Smooth muscle cell (in vitro differentiated cells): ENCODE measurements at regions not wholly inside any gene's neighbourhood (a gene's known extent, or its start where the extent isn't known, plus 50 kb on each side); places are given as distances from the start of the nearest gene placed in this dataset.
A peak's percentile ranks its signal among the peaks of the same experiment; 100 is the strongest.

Source experiments
- DNase-seq: peaks from one replicate; lab custom pipeline; 2025; ENCODE audit not compliant: unreplicated experiment; lab: John Stamatoyannopoulos, UW
- H2AFZ ChIP-seq: fragments of 200-600 bp; sonication (generic); 2 replicates; pipeline ENCODE4 v1.6.0; 2016; ENCODE audit warnings: antibody characterized with exemption, low read depth, mild to moderate bottlenecking
- H3F3A ChIP-seq: fragments of 200-600 bp; sonication (generic); 2 replicates; pipeline ENCODE4 v1.6.0; 2017; ENCODE audit warnings: antibody characterized with exemption, low read depth
- H3K27ac ChIP-seq: fragments of 200-600 bp; sonication (generic); 2 replicates; pipeline ENCODE4 v1.5.1; 2016; ENCODE audit warnings: low read depth, mild to moderate bottlenecking
- H3K27me3 ChIP-seq: fragments of 200-600 bp; sonication (generic); 2 replicates; pipeline ENCODE4 v1.6.1; 2016; ENCODE audit warnings: low read depth, mild to moderate bottlenecking
- H3K36me3 ChIP-seq: fragments of 200-600 bp; sonication (generic); 2 replicates; pipeline ENCODE4 v1.5.1; 2016; ENCODE audit warnings: low read depth
- H3K4me1 ChIP-seq: fragments of 200-600 bp; sonication (generic); 2 replicates; pipeline ENCODE4 v1.5.1; 2016; ENCODE audit warnings: low read depth
- H3K4me2 ChIP-seq: fragments of 200-600 bp; sonication (generic); 2 replicates; pipeline ENCODE4 v1.6.0; 2016; ENCODE audit warnings: mild to moderate bottlenecking
- H3K4me3 ChIP-seq: fragments of 200-600 bp; sonication (generic); 2 replicates; pipeline ENCODE4 v1.5.1; 2016; ENCODE audit warnings: mild to moderate bottlenecking
- H3K79me2 ChIP-seq: fragments of 200-600 bp; sonication (generic); 2 replicates; pipeline ENCODE4 v1.6.0; 2016; ENCODE audit warnings: low read depth, mild to moderate bottlenecking
- H3K9ac ChIP-seq: fragments of 200-600 bp; sonication (generic); 2 replicates; pipeline ENCODE4 v1.6.0; 2016; ENCODE audit warnings: low read depth
- H3K9me3 ChIP-seq: fragments of 200-600 bp; sonication (generic); replicated peaks from 2 replicates; pipeline ENCODE4 v1.5.1; 2016; ENCODE audit warnings: low read depth
- H4K20me1 ChIP-seq: fragments of 200-600 bp; sonication (generic); 2 replicates; pipeline ENCODE4 v1.6.0; 2016; ENCODE audit warnings: low read depth
- CTCF ChIP-seq: fragments of 200-600 bp; sonication (generic); IDR thresholded peaks from 2 replicates; pipeline ENCODE4 v1.5.1; 2017; ENCODE audit warnings: borderline replicate concordance, mild to moderate bottlenecking, antibody characterized with exemption; ENCODE audit not compliant: insufficient read depth, poor library complexity, severe bottlenecking
- WGBS: methylation state at CpG from one replicate; pipeline ENCODE4 v1.1.7; 2016; ENCODE audit warnings: low lambda C conversion rate; 5-methylcytosine and 5-hydroxymethylcytosine counted together

- H3K4me1 ChIP-seq, result peaks cover 28% of the 10 kb centered on the region
Observed at GRCh38 chr7:130887182-130887956, 153.4 kb upstream of the KLF14 start.

GRCh38 chr7:130887957-130888371, 154.0 kb upstream of the KLF14 start:
- Histone ChIP-seq H4K20me1 (no peaks in the 10 kb centered on the region), H3K36me3 (no peaks in the 10 kb centered on the region)

More at GRCh38 chr7:130887182-130887956, 153.4 kb upstream of the KLF14 start:
- Histone ChIP-seq H3K27me3 (no peaks in the 10 kb centered on the region), H3K9me3 (no peaks in the 10 kb centered on the region), H3F3A (peaks cover 36% of the 10 kb centered on the region), H3K27ac (peak overlapping the region; percentile 93), H3K9ac (peak overlapping the region; percentile 70), H4K20me1 (no peaks in the 10 kb centered on the region), H3K79me2 (peaks cover 32% of the 10 kb centered on the region), H3K4me2 (peak overlapping the region; percentile 70), H2AFZ (no peak overlapping the region), H3K4me3 (no peak overlapping the region), H3K36me3 (no peaks in the 10 kb centered on the region)
- no peak for TF ChIP-seq CTCF
- WGBS, result 15% methylated on average over 12 of the region's 12 CpGs
- no peak for DNase-seq

GRCh38 chr7:130888468-130888867, 154.5 kb upstream of the KLF14 start:
- no peak overlapping the region for H2AFZ ChIP-seq
- peaks cover 43% of the 10 kb centered on the region for H3F3A ChIP-seq
- peak overlapping the region; percentile 70 for H3K4me2 ChIP-seq
- no peaks in the 10 kb centered on the region for H3K9me3 ChIP-seq
- H3K4me3 ChIP-seq, result no peak overlapping the region
- 89% methylated on average over 5 of the region's 5 CpGs for WGBS
- H3K79me2 ChIP-seq, result peaks cover 40% of the 10 kb centered on the region
- H3K36me3 ChIP-seq, result no peaks in the 10 kb centered on the region
- H3K27ac ChIP-seq, result peak overlapping the region; percentile 93
- peak overlapping the region; percentile 70 for H3K9ac ChIP-seq
- H3K4me1 ChIP-seq, result peaks cover 28% of the 10 kb centered on the region
- TF ChIP-seq CTCF, result no peak
- H4K20me1 ChIP-seq, result no peaks in the 10 kb centered on the region
- no peak for DNase-seq
- no peaks in the 10 kb centered on the region for H3K27me3 ChIP-seq

More at GRCh38 chr7:130887957-130888371, 154.0 kb upstream of the KLF14 start:
- Histone ChIP-seq H3K4me2 (peak overlapping the region; percentile 70), H2AFZ (no peak overlapping the region), H3K4me3 (no peak overlapping the region), H3K79me2 (peaks cover 38% of the 10 kb centered on the region), H3K27ac (peak overlapping the region; percentile 93), H3K9me3 (no peaks in the 10 kb centered on the region), H3K27me3 (no peaks in the 10 kb centered on the region), H3F3A (peaks cover 42% of the 10 kb centered on the region), H3K4me1 (peaks cover 28% of the 10 kb centered on the region), H3K9ac (peak overlapping the region; percentile 70)
- WGBS, result 16% methylated on average over 12 of the region's 12 CpGs
- no peak for TF ChIP-seq CTCF
- no peak for DNase-seq
